PC-9 (cell line): ENCODE measurements at regions not wholly inside any gene's neighbourhood (a gene's known extent, or its start where the extent isn't known, plus 50 kb on each side); places are given as distances from the start of the nearest gene placed in this dataset.

Experiments used
- BruUV-seq: library from RNA; stranded (reverse); fragments of 400-500 nt; replicated peaks from 2 replicates; lab custom pipeline; 2021; lab: Mats Ljungman, UMichigan
- CTCF ChIA-PET: fragments of 300-600 bp; sonication (Branson Sonifier 250); formaldehyde crosslinking; loops from one replicate; lab custom pipeline; 2022; ENCODE audit warnings: antibody characterized with exemption; lab: Charles Lee
- POLR2A ChIA-PET: fragments of 300-600 bp; sonication (Branson Sonifier 250); formaldehyde crosslinking; loops from one replicate; lab custom pipeline; 2022; ENCODE audit warnings: antibody characterized with exemption; ENCODE audit not compliant: unreplicated experiment; lab: Charles Lee
- DNase-seq, 2 experiments: peaks; one replicate each; pipeline versions ENCODE4 v3.0.0 to v3.0.0-alpha.2; 2015 to 2022; ENCODE audit warnings: mixed read lengths in 1 of 2
- H2AFZ ChIP-seq: fragments of 200-600 bp; sonication (generic); 2 replicates; pipeline ENCODE4 v1.8.1; 2017; ENCODE audit warnings: antibody characterized with exemption
- H3F3A ChIP-seq: fragments of 200-600 bp; sonication (generic); 2 replicates; pipeline ENCODE4 v1.8.1; 2017; ENCODE audit warnings: antibody characterized with exemption, mild to moderate bottlenecking, low read depth; ENCODE audit not compliant: insufficient read depth
- H3K27ac ChIP-seq: fragments of 200-600 bp; sonication (generic); 2 replicates; pipeline ENCODE4 v1.6.1; 2016; ENCODE audit warnings: mixed run types
- H3K27me3 ChIP-seq: fragments of 200-600 bp; sonication (generic); 2 replicates; pipeline ENCODE4 v1.6.1; 2016; ENCODE audit warnings: low read depth, mixed run types; ENCODE audit not compliant: insufficient read depth
- H3K36me3 ChIP-seq: fragments of 200-600 bp; sonication (generic); 2 replicates; pipeline ENCODE4 v1.6.1; 2016; ENCODE audit warnings: low read depth, mixed run types
- H3K4me1 ChIP-seq: fragments of 200-600 bp; sonication (generic); replicated peaks from 2 replicates; pipeline ENCODE4 v1.6.1; 2016; ENCODE audit warnings: mixed run types; ENCODE audit not compliant: insufficient read depth
- H3K4me2 ChIP-seq: fragments of 200-600 bp; sonication (generic); 2 replicates; pipeline ENCODE4 v1.6.1; 2017; ENCODE audit warnings: mixed run types
- H3K4me3 ChIP-seq: fragments of 200-600 bp; sonication (generic); 2 replicates; pipeline ENCODE4 v1.6.1; 2016; ENCODE audit warnings: mixed run types
- H3K79me2 ChIP-seq: fragments of 200-600 bp; sonication (generic); 2 replicates; pipeline ENCODE4 v1.6.1; 2017; ENCODE audit warnings: low read depth, mixed run types
- H3K9me2 ChIP-seq: fragments of 200-600 bp; sonication (generic); 2 replicates; pipeline ENCODE4 v1.8.1; 2017; ENCODE audit warnings: mild to moderate bottlenecking; ENCODE audit not compliant: insufficient read depth
- H3K9me3 ChIP-seq: fragments of 200-600 bp; sonication (generic); 2 replicates; pipeline ENCODE4 v1.8.1; 2016; ENCODE audit warnings: low read depth; ENCODE audit not compliant: insufficient read depth
- H4K20me1 ChIP-seq: fragments of 200-600 bp; sonication (generic); 2 replicates; pipeline ENCODE4 v1.8.1; 2017; ENCODE audit not compliant: insufficient read depth
- EZH2 ChIP-seq: fragments of 200-600 bp; sonication (generic); IDR thresholded peaks from 2 replicates; pipeline ENCODE4 v1.8.0; 2017; ENCODE audit warnings: antibody characterized with exemption, low read depth
- intact Hi-C: fragments of 100-400 bp; cut with micrococcal nuclease; formaldehyde crosslinking; loops from one replicate; pipeline ENCODE4 v1.10.0; 2022; ENCODE audit not compliant: unreplicated experiment
- TF ChIP-seq, protein P1 (sequence below): fragments of 200-600 bp; sonication (generic); conservative IDR thresholded peaks from 2 replicates; pipeline ENCODE4 v1.6.1; 2017; ENCODE audit warnings: mixed run types, antibody characterized with exemption, mild to moderate bottlenecking, moderate library complexity

GRCh38 chr20:16952965-16953364, 204.8 kb downstream of the OTOR start:
- no peak overlapping the region for H3K4me3 ChIP-seq
- no peaks in the 10 kb centered on the region for H4K20me1 ChIP-seq
- CTCF ChIA-PET = no interaction called here
- H3K9me2 ChIP-seq = no peaks in the 10 kb centered on the region
- intact Hi-C loops = no loop called here
- H3K4me2 ChIP-seq = no peak overlapping the region
- no peaks in the 10 kb centered on the region for H3F3A ChIP-seq
- H3K27ac ChIP-seq = no peak overlapping the region
- H3K27me3 ChIP-seq = peaks cover 19% of the 10 kb centered on the region
- TF ChIP-seq, protein P1, sequence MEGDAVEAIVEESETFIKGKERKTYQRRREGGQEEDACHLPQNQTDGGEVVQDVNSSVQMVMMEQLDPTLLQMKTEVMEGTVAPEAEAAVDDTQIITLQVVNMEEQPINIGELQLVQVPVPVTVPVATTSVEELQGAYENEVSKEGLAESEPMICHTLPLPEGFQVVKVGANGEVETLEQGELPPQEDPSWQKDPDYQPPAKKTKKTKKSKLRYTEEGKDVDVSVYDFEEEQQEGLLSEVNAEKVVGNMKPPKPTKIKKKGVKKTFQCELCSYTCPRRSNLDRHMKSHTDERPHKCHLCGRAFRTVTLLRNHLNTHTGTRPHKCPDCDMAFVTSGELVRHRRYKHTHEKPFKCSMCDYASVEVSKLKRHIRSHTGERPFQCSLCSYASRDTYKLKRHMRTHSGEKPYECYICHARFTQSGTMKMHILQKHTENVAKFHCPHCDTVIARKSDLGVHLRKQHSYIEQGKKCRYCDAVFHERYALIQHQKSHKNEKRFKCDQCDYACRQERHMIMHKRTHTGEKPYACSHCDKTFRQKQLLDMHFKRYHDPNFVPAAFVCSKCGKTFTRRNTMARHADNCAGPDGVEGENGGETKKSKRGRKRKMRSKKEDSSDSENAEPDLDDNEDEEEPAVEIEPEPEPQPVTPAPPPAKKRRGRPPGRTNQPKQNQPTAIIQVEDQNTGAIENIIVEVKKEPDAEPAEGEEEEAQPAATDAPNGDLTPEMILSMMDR = no peak
- TF ChIP-seq EZH2 = no peak
- no peaks in the 10 kb centered on the region for H3K36me3 ChIP-seq
- no peaks in the 10 kb centered on the region for H3K4me1 ChIP-seq
- POLR2A ChIA-PET = no interaction called here
- H3K9me3 ChIP-seq = no peaks in the 10 kb centered on the region
- no TSS peak for BruUV-seq
- DNase-seq = no peak
- H3K79me2 ChIP-seq = no peaks in the 10 kb centered on the region
- no peak overlapping the region for H2AFZ ChIP-seq

DNA sequence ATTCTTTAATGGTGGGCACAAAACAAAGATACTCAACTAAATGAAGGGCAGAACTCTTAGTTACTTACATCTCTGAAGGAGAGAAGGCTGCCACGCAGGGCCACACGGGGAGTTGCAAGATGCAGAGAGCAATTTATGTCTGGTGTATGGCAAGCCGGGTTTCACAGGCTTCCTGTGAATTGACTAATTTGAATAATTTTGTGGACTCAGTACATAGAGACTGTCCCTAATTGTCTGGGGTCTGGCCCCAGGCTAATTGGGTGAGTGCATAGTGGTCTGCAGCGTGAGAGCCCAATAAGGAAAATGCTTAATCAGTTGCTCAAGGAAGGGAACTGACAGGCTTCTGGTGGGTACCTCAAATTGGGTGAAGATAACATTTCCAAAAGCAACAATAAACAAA, 205.7 kb downstream of the OTOR start:
- no peaks in the 10 kb centered on the region for H3K79me2 ChIP-seq
- ChIA-PET CTCF (no interaction called here), POLR2A (no interaction called here)
- H3K27me3 ChIP-seq = peaks cover 15% of the 10 kb centered on the region
- no peaks in the 10 kb centered on the region for H3F3A ChIP-seq
- no peaks in the 10 kb centered on the region for H4K20me1 ChIP-seq
- no peaks in the 10 kb centered on the region for H3K36me3 ChIP-seq
- H3K9me3 ChIP-seq = no peaks in the 10 kb centered on the region
- no peak overlapping the region for H3K27ac ChIP-seq
- no TSS peak for BruUV-seq
- H3K4me1 ChIP-seq = no peaks in the 10 kb centered on the region
- DNase-seq = no peak
- no peak overlapping the region for H2AFZ ChIP-seq
- no peak overlapping the region for H3K4me3 ChIP-seq
- TF ChIP-seq EZH2 = no peak
- TF ChIP-seq, protein P1 = no peak
- H3K9me2 ChIP-seq = no peaks in the 10 kb centered on the region
- intact Hi-C loops = no loop called here
- H3K4me2 ChIP-seq = no peak overlapping the region

GRCh38 chr20:16955462-16955861, 207.3 kb downstream of the OTOR start:
- peaks cover 9% of the 10 kb centered on the region for H3K27me3 ChIP-seq
- no peak overlapping the region for H3K4me2 ChIP-seq
- no peak for DNase-seq
- no peak overlapping the region for H3K27ac ChIP-seq
- H3K36me3 ChIP-seq = no peaks in the 10 kb centered on the region
- no peak overlapping the region for H3K4me3 ChIP-seq
- no TSS peak for BruUV-seq
- intact Hi-C loops = no loop called here
- H3K9me3 ChIP-seq = no peaks in the 10 kb centered on the region
- no peaks in the 10 kb centered on the region for H3K4me1 ChIP-seq
- CTCF ChIA-PET = no interaction called here
- H3K79me2 ChIP-seq = no peaks in the 10 kb centered on the region
- TF ChIP-seq EZH2 = no peak
- TF ChIP-seq, protein P1 = no peak
- no peaks in the 10 kb centered on the region for H3F3A ChIP-seq
- no peaks in the 10 kb centered on the region for H4K20me1 ChIP-seq
- POLR2A ChIA-PET = no interaction called here
- no peak overlapping the region for H2AFZ ChIP-seq
- H3K9me2 ChIP-seq = no peaks in the 10 kb centered on the region
